Tibial nerve (tissue), 4 donors: ENCODE measurements at regions not wholly inside any gene's neighbourhood (a gene's known extent, or its start where the extent isn't known, plus 50 kb on each side); places are given as distances from the start of the nearest gene placed in this dataset.

Experiments used
- DNase-seq, 2 donors: peaks; one replicate each; pipeline ENCODE4 v3.0.0-alpha.2; 2019; ENCODE audit warnings: low spot score in 2 of 2
- H3K27ac ChIP-seq, 4 donors: fragments of 200-600 bp; sonication (generic) in 3 of 4; one replicate each; pipeline ENCODE4 v1.5.1; 2017 to 2019; ENCODE audit warnings: mild to moderate bottlenecking in 1 of 4
- H3K27me3 ChIP-seq, 2 donors: fragments of 200-600 bp; sonication (generic) in 1 of 2; one replicate each; pipeline versions ENCODE4 v1.5.1 to v1.6.0; 2017 to 2019
- H3K36me3 ChIP-seq, 3 donors: fragments of 200-600 bp; sonication (generic); one replicate each; pipeline ENCODE4 v1.5.1; 2018 to 2019
- H3K4me1 ChIP-seq, 4 donors: fragments of 200-600 bp; sonication (generic) in 3 of 4; one replicate each; pipeline ENCODE4 v1.5.1; 2017 to 2019
- H3K4me3 ChIP-seq, 4 donors: fragments of 200-600 bp; sonication (generic) in 3 of 4; one replicate each; pipeline ENCODE4 v1.5.1; 2017 to 2019; ENCODE audit warnings: mild to moderate bottlenecking in 1 of 4, moderate library complexity in 1 of 4
- H3K9me3 ChIP-seq, 4 donors: fragments of 200-600 bp; sonication (generic) in 3 of 4; one replicate each; pipeline ENCODE4 v1.5.1; 2017 to 2019
- CTCF ChIP-seq, 5 experiments: fragments of 200-600 bp in 3 of 5; fragments of 450-650 bp in 2 of 5; sonication (generic) in 3 of 5; IDR thresholded peaks; one replicate each; pipeline ENCODE4 v1.5.1; 2016 to 2019; ENCODE audit warnings: antibody characterized with exemption in 5 of 5, mild to moderate bottlenecking in 3 of 5, moderate library complexity in 2 of 5
- EP300 ChIP-seq, 2 donors: sonication (generic); formaldehyde crosslinking; IDR thresholded peaks; one replicate each; pipeline ENCODE4 v1.6.1; 2017; ENCODE audit warnings: antibody characterized with exemption in 2 of 2, mild to moderate bottlenecking in 1 of 2
- POLR2A ChIP-seq, 2 donors: fragments of 450-650 bp; IDR thresholded peaks; one replicate each; pipeline ENCODE4 v1.6.1; 2017; ENCODE audit warnings: antibody characterized with exemption in 2 of 2, mild to moderate bottlenecking in 2 of 2, moderate library complexity in 2 of 2
- WGBS, 2 donors: methylation state at CpG; one replicate each; pipeline ENCODE4 v1.1.5; 2018; 5-methylcytosine and 5-hydroxymethylcytosine counted together

- Histone ChIP-seq H3K4me1 (no peaks in the 10 kb centered on the region), H3K36me3 (no peaks in the 10 kb centered on the region), H3K27ac (no peak overlapping the region), H3K9me3 (peaks cover 0 to 8% (median 0%) of the 10 kb centered on the region in 4 donors), H3K4me3 (no peak overlapping the region), H3K27me3 (no peaks in the 10 kb centered on the region)
- DNase-seq, result no peak
- no peak for TF ChIP-seq POLR2A (IDR thresholded peaks at IDR 0.05)
- no peak for TF ChIP-seq CTCF (IDR thresholded peaks at IDR 0.05)
- no peak for TF ChIP-seq EP300 (IDR thresholded peaks at IDR 0.05)
Observed at GRCh38 chr11:13091373-13091772, 82.3 kb downstream of the RASSF10 start.

GRCh38 chr11:13091804-13092203, 82.7 kb downstream of the RASSF10 start:
- no peak for DNase-seq
- peaks cover 0 to 8% (median 0%) of the 10 kb centered on the region in 4 donors for H3K9me3 ChIP-seq
- no peak overlapping the region for H3K27ac ChIP-seq
- TF ChIP-seq CTCF (IDR thresholded peaks at IDR 0.05) (no peak), EP300 (IDR thresholded peaks at IDR 0.05) (no peak), POLR2A (IDR thresholded peaks at IDR 0.05) (no peak)
- H3K4me1 ChIP-seq, result no peaks in the 10 kb centered on the region
- H3K36me3 ChIP-seq, result no peaks in the 10 kb centered on the region
- 63 to 73% methylated on average over 1 of the region's 1 CpG for WGBS, 2 donors
- no peak overlapping the region for H3K4me3 ChIP-seq
- no peaks in the 10 kb centered on the region for H3K27me3 ChIP-seq

GRCh38 chr11:13094930-13095687, 86.0 kb downstream of the RASSF10 start:
- no peak for DNase-seq
- no peaks in the 10 kb centered on the region for H3K4me1 ChIP-seq
- no peak for TF ChIP-seq POLR2A (IDR thresholded peaks at IDR 0.05)
- no peak for TF ChIP-seq CTCF (IDR thresholded peaks at IDR 0.05)
- no peak for TF ChIP-seq EP300 (IDR thresholded peaks at IDR 0.05)
- no peaks in the 10 kb centered on the region for H3K9me3 ChIP-seq
- H3K36me3 ChIP-seq, result no peaks in the 10 kb centered on the region
- H3K4me3 ChIP-seq, result no peak overlapping the region
- 59 to 60% methylated on average over 6 of the region's 6 CpGs for WGBS, 2 donors
- no peak overlapping the region for H3K27ac ChIP-seq
- no peaks in the 10 kb centered on the region for H3K27me3 ChIP-seq

DNA sequence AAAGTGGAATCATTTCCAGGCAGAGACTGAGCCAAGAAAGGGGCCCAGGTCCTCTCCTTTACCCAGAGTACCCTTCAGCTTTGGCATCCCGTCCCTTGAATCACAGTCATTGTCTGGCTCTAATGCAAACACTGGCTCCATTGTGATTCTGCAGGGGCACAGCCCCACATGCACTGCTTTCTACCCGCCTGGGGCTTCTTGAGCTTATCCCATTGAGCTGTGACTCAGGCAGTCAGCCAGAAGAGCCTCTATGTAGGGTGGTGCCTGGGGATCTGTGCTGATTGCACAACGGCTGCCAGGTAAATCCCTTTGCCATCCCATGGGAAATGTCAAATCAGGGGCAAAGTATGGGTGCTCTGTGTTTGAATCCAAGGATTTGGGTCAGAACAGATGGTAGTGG, 88.9 kb downstream of the RASSF10 start:
- no peak for DNase-seq
- no peaks in the 10 kb centered on the region for H3K9me3 ChIP-seq
- no peaks in the 10 kb centered on the region for H3K36me3 ChIP-seq
- H3K4me1 ChIP-seq, result peaks cover 0 to 16% (median 0%) of the 10 kb centered on the region in 4 donors
- 29 to 35% methylated on average over 3 of the region's 3 CpGs for WGBS, 2 donors
- H3K27ac ChIP-seq, result peak overlapping the region in 2 of 4 donors; percentile 15 to 42
- no peaks in the 10 kb centered on the region for H3K27me3 ChIP-seq
- H3K4me3 ChIP-seq, result no peak overlapping the region
- peak in 1 of 2 donors; percentile 57 for TF ChIP-seq EP300 (IDR thresholded peaks at IDR 0.05)
- TF ChIP-seq CTCF (IDR thresholded peaks at IDR 0.05), result no peak

DNA sequence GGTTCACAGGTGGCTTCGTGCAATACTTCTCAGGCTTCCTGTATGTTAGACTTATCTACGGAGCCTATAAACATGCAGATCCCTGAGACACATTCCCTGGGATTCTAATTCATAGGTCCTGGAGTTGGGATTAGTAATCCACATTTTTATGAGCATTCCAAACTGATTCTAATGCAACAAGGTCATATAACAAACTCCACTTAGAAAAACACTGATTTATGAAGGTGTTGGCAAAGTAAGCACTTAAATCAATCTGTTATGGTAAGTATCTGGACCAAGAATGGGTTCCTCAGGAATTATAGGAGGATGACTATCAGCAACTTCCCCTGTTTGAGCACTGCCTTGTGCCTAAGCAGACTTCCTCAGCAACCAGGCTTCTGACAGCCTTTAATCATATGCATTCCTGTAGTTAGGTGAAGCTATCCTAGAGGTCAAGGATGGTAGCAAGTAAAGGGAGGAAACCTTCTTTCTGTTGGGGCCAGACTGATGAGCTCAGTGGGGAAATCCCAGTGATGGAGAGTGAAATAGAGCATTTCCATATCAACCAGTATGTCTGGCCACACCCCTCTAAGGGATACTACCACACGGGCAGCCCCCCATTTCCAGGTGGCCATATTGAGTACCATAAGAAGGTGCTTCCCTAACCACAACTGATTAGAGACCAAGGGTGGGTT, 89.6 kb downstream of the RASSF10 start:
- H3K9me3 ChIP-seq, result no peaks in the 10 kb centered on the region
- H3K27ac ChIP-seq, result peak overlapping the region in 2 of 4 donors; percentile 15 to 42
- H3K4me3 ChIP-seq, result no peak overlapping the region
- no peaks in the 10 kb centered on the region for H3K27me3 ChIP-seq
- TF ChIP-seq POLR2A (IDR thresholded peaks at IDR 0.05), result no peak
- no peak for TF ChIP-seq EP300 (IDR thresholded peaks at IDR 0.05)
- no peak for TF ChIP-seq CTCF (IDR thresholded peaks at IDR 0.05)
- no peak for DNase-seq
- 85 to 87% methylated on average over 3 of the region's 3 CpGs for WGBS, 2 donors
- H3K4me1 ChIP-seq, result peaks cover 0 to 17% (median 0%) of the 10 kb centered on the region in 4 donors
- H3K36me3 ChIP-seq, result no peaks in the 10 kb centered on the region
